ENCODE measurements at regions not wholly inside any gene's neighbourhood (a gene's known extent, or its start where the extent isn't known, plus 50 kb on each side); places are given as distances from the start of the nearest gene placed in this dataset.
"Not testable (repeated sequence)": the region's sequence is repeated elsewhere in the genome, so short reads cannot be mapped to it uniquely, and the experiment has no call there.

DNA sequence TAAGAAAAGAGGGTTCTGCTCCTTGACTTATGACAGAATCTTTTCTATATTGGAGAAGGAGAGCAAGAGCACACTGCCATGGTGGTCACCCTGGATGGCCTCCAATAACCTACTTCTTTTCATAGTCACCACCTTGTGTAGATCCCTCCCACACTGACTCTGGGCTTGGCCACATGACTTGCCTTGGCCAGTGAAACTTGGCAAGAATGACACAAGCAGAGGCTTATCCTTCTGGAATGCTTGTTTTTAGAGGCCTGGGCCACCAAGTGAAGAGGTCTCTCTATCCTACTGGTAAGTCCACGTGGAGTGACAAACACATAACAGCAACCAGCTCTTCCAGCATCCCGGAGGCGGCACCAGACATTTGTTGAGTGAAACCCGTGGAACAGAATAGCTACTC lies 349.4 kb upstream of the JARID2 start:
- DNase-seq = no peak

GRCh38 chr6:14897831-14898230 lies 348.0 kb upstream of the JARID2 start:
- DNase-seq = no peak

DNA sequence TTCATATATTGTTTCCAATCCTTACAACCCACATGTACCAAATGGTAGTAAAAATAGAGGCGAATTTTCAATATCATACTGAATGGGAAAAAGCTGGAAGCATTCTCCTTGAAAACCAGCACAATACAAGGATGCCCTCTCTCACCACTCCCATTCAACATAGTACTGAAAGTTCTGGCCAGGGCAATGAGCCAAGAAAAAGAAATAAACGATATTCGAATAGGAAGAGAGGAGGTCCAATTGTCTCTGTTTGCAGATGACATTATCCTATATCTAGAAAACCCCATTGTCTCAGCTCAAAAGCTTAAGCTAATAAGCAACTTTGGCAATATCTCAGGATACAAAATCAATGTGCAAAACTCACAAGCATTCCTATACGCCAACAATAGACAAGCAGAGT lies 346.4 kb upstream of the JARID2 start:
- DNase-seq = not testable (repeated sequence)

- no peak for DNase-seq
Measured at GRCh38 chr6:14900919-14901318, 344.9 kb upstream of the JARID2 start.

DNA sequence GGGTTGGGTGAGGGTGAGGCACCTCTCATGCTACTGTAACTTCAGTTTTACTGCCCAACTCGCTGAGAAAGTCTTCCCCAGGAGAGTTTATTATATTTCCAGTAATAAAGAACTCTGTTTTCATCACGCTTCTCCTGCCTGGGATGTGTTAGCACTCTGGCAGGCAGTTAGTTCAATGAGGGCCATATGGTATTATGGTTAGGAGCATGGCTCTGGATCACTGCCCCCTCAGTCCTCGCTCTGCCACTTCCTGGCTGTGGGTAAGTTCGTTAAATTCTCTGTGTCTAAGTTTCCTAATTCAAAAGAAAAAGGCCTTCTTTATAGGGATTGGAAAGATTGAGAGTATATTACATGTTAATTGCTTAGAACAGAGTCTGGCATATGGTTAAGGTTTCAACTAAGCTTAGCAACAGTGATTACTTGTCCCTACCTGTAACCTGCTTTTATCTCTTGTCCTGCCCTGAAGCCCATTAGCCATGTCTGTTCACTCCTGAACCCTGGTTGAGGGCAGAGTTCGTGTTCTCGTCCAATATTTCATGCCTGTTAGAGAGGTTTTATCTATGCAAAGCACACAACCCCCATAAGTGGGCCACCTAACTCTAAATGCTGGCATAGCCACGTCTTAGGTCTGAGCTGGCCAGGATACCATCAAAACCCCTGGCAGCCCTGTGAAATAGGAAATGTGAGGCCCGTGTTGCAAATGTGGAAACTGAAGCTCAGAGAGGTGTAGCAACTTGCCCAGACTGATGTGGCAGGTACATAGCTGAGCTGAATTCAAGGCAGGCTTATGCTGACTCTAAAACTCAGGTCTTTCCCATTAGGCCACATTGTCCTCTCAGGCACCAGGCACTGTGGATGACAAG lies 342.5 kb upstream of the JARID2 start:
- no peak for DNase-seq

DNA sequence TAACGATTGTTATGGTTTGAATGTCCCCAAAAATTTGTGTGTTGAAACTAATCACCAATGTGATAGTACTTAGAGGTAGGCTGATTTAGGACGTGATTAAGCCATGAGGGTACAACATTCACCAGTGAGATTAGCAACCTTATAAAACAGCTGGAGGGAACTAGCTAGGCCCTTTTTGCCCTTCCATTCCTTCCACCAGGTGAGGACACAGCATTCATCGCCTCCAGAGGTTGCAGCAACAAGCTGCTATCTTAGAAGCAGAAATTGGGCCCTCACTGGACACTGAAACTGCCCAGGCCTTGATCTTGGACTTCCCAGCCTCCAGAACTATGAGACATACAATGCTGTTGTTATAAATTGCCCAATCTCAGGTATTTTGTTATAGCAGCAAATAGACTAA lies 340.7 kb upstream of the JARID2 start:
- no peak for DNase-seq

DNA sequence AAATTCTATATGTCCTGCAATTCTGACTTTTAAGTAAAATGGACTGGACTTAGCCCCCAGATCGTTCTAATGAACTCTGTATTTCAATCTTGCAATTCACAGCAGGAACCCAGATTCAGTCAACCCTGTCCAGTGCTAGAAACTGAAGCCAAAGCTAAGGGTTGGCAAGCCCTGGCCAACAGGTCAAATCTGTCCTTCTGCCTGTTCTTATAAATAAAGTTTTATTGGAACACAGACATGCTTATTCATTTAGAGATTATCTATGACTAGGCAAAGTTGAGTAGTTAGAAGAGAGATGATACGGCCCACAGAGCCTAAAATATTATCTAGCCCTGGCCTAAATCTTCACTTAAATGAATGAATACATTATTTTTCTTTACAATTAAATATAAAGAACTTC lies 339.2 kb upstream of the JARID2 start:
- DNase-seq = no peak

GRCh38 chr6:14910692-14911547 lies 334.9 kb upstream of the JARID2 start:
- DNase-seq = peak; percentile 26

DNA sequence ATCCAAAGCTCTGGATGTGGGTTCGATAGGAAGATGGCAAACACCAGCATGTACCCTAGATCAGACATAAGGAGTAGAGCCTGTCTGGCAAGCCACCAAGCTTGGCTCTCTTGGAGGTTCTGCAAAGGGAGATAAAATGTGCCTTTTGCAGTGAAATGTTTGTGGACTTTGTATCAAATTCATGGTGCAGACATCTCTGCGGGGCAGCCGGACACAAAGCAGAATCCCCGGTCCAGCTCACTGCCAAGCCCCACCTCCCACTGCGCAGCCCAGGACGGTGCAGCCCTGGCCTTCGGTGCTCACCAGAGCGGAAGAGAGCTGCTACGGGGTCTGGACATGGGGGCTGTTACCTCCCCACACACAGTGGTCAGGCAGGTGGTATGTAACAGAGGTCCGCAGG lies 333.6 kb upstream of the JARID2 start:
- DNase-seq = no peak

GRCh38 chr6:14912706-14913105 lies 333.2 kb upstream of the JARID2 start:
- DNase-seq = no peak

- DNase-seq = no peak
Measured at GRCh38 chr6:14913931-14914330, 331.9 kb upstream of the JARID2 start.

DNA sequence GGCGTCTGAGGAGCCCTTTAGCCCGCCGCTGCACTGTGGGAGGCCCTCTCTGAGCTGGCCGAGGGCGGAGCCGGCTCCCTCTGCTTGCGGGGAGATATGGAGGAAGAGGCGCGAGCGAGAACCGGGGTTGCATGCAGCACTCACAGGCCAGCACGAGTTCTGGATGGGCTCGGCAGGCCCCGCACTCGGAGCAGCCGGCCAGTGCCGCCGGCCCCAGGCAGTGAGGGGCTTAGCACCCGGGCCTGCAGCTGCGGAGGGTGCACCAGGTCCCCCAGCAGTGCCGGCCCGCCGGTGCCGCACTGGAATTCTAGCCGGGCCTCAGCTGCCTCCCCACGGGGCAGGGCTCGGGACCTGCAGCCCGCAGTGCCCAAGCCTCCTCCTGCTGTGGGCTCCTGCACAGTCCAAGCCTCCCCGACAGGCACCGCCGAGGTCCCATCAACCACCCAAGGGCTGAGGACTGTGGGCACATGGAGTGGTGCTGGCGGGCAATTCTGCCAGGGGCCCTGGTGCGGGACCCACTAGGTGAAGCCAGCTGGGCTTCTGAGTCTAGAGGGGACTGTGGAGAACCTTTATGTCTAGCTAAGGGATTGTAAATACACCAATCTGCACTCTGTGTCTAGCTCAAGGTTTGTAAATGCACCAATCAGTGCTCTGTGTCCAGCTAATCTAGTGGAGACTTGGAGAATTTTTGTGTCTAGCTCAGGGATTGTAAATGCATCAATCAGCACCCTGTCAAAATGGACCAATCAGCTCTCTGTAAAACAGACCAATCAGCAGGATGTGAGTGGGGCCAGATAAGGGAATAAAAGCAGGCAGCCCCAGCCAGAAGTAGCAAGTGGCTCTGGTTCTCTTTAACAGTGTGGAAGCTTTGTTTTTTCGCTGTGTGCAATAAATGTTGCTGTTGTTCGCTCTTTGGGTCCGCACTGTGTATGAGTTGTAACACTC lies 329.7 kb upstream of the JARID2 start:
- DNase-seq = no peak

- DNase-seq = no peak
Measured at GRCh38 chr6:14917109-14917910, 328.6 kb upstream of the JARID2 start.

- DNase-seq = no peak
Measured at GRCh38 chr6:14918200-14918907, 327.5 kb upstream of the JARID2 start.

DNA sequence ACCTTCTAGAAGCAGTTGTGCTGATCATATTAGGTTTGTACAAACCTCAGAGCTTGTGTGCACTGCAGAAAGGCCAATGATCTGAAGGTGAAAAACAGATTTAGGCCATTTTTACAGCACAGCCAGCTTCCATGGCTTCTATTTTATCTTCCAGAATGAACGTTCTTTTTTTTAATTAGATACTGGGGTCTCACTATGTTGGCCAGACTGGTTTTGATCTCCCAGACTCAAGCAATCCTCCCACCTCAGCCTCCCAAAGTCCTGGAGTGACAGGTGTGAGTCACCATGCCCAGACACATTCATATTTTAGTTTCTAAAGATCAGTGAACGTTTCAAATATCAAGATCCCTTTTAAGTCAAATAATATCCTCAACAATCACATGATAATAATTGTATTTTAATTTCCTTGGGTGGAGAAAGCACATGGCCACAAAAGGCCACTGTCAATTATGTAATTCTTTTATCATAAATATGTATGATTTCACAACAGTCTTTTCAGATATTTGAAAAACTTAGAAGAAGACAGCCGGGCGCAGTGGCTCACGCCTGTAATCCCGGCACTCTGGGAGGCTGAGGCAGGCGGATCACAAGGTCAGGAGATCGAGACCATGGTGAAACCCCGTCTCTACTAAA lies 326.7 kb upstream of the JARID2 start:
- no peak for DNase-seq

- DNase-seq = no peak
Measured at GRCh38 chr6:14920276-14920675, 325.6 kb upstream of the JARID2 start.

DNA sequence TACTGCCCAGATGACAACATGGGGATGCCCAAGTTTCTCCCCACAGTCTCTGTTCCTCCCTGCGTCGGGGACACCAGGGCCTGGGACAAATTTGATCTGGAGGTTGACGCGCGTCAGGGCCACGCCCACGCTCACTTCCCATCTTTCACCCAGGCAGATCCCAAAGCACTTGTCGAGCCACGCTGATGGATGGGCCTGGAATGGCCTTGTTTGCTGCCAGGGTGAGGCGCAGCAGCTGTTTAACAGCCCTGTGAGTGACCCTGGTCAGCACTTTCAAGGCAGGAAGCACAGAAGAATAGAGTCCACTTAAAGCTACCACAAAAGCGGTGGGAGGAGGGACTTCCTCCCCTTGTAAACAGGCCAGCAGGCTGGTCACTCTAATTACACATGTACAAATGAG lies 324.7 kb upstream of the JARID2 start:
- peak; percentile 27 for DNase-seq

DNA sequence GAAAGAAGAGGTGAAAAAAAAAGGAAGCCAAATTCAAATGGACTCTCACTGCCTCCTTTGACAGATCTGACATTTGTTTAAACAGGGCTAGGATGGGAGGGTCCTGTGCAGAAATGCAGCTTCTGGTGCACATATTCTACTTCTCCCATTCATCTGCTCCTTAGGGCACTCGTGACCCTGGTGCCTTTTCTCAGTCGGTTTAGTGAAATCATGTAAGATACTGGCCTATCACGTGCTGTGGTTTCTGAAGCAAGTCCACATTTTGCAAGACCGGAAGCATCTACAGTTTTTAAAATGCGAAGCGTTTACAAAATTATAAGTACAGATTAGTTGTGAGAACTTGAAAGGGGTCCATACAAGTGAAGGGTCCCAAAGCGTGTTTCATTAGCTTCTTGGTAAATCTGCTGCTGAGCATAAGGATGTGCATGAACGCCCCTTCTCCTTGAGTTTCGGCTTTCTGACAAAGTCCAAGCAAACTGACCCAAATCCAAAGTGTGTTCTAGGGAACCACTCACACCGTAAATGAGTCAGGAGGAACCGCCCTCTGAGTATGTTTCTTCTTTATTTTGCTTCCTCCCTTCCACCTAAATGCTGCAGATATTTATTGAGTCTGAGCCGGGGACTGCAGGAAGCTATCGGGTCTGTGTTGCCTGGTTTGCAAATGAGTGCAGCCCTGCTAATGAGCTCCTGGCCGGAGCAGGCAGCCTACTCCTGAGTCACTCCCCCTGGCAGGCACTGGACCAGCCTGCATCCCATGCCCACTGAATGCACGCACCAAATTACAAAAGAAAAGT lies 323.8 kb upstream of the JARID2 start:
- no peak for DNase-seq

DNA sequence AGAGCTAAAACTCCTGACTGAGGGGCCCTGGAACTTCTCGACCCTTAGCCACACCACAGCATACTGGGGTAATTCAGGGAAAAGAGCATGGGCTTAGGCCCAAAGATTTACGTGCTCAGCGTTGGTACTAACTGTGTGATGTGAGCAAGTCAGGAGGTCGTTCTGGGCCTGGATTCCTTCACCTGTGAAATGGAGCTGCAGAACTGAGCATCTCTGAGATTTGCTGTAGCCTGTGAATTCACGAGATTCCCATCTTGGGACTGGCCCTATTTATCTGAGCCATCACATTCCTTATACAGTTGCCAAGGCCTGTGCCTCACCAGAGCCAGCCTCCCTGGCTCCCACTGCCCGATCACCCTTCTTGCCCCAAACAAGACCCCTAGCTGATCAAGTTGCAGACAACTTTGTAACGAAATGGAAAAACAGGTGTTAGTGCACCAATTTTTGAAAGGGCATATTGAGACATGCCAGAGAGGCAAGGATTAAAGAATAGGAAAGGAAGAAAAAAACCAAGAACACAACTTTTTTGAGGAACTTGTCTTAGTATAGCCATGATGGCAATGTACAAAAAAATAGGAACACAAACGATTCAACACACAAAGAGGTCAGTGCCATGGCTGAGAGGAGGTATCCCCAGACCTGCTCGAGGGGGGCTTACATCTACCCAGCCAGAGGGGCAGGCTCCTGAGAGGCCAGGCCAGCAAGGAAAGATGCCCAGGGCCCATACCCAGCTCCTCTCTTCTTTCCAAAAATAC lies 323.0 kb upstream of the JARID2 start:
- DNase-seq = no peak

All from hindlimb muscle (tissue), 1 donor.